HepG2 (cell line): ENCODE measurements at regions not wholly inside any gene's neighbourhood (a gene's known extent, or its start where the extent isn't known, plus 50 kb on each side); places are given as distances from the start of the nearest gene placed in this dataset.

Source experiments
- ATAC-seq: fragments of 200-7000 bp; cut with Tn5 transposase; 3 replicates; pipeline ENCODE4 v1.9.1; 2020; ENCODE audit warnings: mild to moderate bottlenecking, moderate library complexity
- BruUV-seq: library from RNA; stranded (reverse); fragments of 400-500 nt; replicated peaks from 2 replicates; lab custom pipeline; 2021; lab: Mats Ljungman, UMichigan
- CTCF ChIA-PET: fragments of 300-600 bp; formaldehyde crosslinking; extraction: SDS; loops from one replicate; lab custom pipeline; 2021; ENCODE audit warnings: low total read pairs, inconsistent platforms, low intra/inter-chr PET ratio; lab: Yijun Ruan, JAX
- POLR2A ChIA-PET: fragments of 350-600 bp; sonication (Branson Sonifier 250); formaldehyde crosslinking; loops from one replicate; lab custom pipeline; 2020; ENCODE audit warnings: antibody characterized with exemption, inconsistent platforms; lab: Yijun Ruan, JAX
- DNase-seq: peaks from one replicate; pipeline ENCODE4 v3.0.0-alpha.2; 2015; ENCODE audit warnings: low spot score
- FAIRE-seq: peaks from 3 replicates; lab custom pipeline; 2011; peaks lifted over from hg19 to GRCh38; lab: Jason Lieb, UNC
- H2AFZ ChIP-seq: one replicate; pipeline ENCODE4 v1.6.1; 2011; ENCODE audit warnings: low read length, inconsistent platforms
- H3K27ac ChIP-seq: fragments of 300-600 bp; 3 replicates; pipeline ENCODE4 v1.8.0; 2011; ENCODE audit warnings: mixed run types, mild to moderate bottlenecking, mixed read lengths, low read length, inconsistent platforms; ENCODE audit not compliant: insufficient read depth; ENCODE audit errors: extremely low read length
- H3K27me3 ChIP-seq, 2 experiments: fragments of 200-600 bp in 1 of 2; 2 replicates in 1 of 2; 3 replicates in 1 of 2; pipeline versions ENCODE4 v1.6.0 to v1.8.0; 2011; ENCODE audit warnings: low read length in 2 of 2, mild to moderate bottlenecking in 2 of 2, moderate library complexity in 2 of 2, inconsistent platforms in 1 of 2; ENCODE audit not compliant: insufficient read depth in 2 of 2, control insufficient read depth in 1 of 2
- H3K36me3 ChIP-seq, 2 experiments: fragments of 200-600 bp in 1 of 2; replicated peaks in 1 of 2; 2 replicates in 1 of 2; 3 replicates in 1 of 2; pipeline versions ENCODE4 v1.5.1 to v1.8.0; 2011; ENCODE audit warnings: low read length in 2 of 2, inconsistent platforms in 1 of 2; ENCODE audit not compliant: insufficient read depth in 2 of 2, control insufficient read depth in 1 of 2
- H3K4me1 ChIP-seq: 2 replicates; pipeline ENCODE4 v1.5.1; 2012; ENCODE audit warnings: low read length, inconsistent platforms; ENCODE audit not compliant: insufficient read depth
- H3K4me2 ChIP-seq: 2 replicates; pipeline ENCODE4 v1.6.0; 2011; ENCODE audit warnings: low read depth, low read length, inconsistent platforms
- H3K4me3 ChIP-seq, 3 experiments: fragments of 200-600 bp in 1 of 3; sonication (generic), shearing (Covaris generic) in 1 of 3; replicated peaks in 1 of 3; 2 replicates each; pipeline ENCODE4 v1.5.1; 2011 to 2016; ENCODE audit warnings: low read length in 3 of 3, inconsistent platforms in 2 of 3, low read depth in 2 of 3, mild to moderate bottlenecking in 2 of 3, control low read depth in 1 of 3, mixed read lengths in 1 of 3; ENCODE audit not compliant: insufficient read depth in 1 of 3
- H3K79me2 ChIP-seq: one replicate; pipeline ENCODE4 v1.6.1; 2011; ENCODE audit warnings: low read length, inconsistent platforms; ENCODE audit not compliant: insufficient read depth
- H3K9ac ChIP-seq: 2 replicates; pipeline ENCODE4 v1.6.0; 2011; ENCODE audit warnings: mild to moderate bottlenecking, low read depth, low read length, inconsistent platforms; ENCODE audit not compliant: insufficient read depth
- H3K9me3 ChIP-seq: 2 replicates; pipeline ENCODE4 v1.5.1; 2012; ENCODE audit warnings: mild to moderate bottlenecking, low read length
- H4K20me1 ChIP-seq: 2 replicates; pipeline ENCODE4 v1.6.0; 2011; ENCODE audit warnings: inconsistent platforms, mild to moderate bottlenecking, low read length, moderate library complexity; ENCODE audit not compliant: insufficient read depth
- ATF1 ChIP-seq: IDR thresholded peaks from 2 replicates; pipeline ENCODE4 v1.6.1; 2016; ENCODE audit warnings: mild to moderate bottlenecking, control low read depth
- MAFF ChIP-seq: IDR thresholded peaks from 2 replicates; pipeline ENCODE4 v1.6.1; 2011; ENCODE audit warnings: low read depth, low read length, improper control_type of control experiment
- MAFK ChIP-seq, 2 experiments: IDR thresholded peaks in 1 of 2; conservative IDR thresholded peaks in 1 of 2; 2 replicates each; pipeline ENCODE4 v1.6.1; 2011; ENCODE audit warnings: improper control_type of control experiment in 2 of 2, low read length in 2 of 2
- NFKBIZ ChIP-seq: IDR thresholded peaks from 2 replicates; pipeline ENCODE4 v1.6.1; 2018; ENCODE audit warnings: missing genetic modification reagents, missing compliant biosample characterization
- RFX5 ChIP-seq: IDR thresholded peaks from 2 replicates; pipeline ENCODE4 v1.6.1; 2011; ENCODE audit warnings: low read depth, low read length, improper control_type of control experiment
- RXRB ChIP-seq: IDR thresholded peaks from 2 replicates; pipeline ENCODE4 v1.6.1; 2016; ENCODE audit warnings: borderline replicate concordance, missing genetic modification reagents, missing compliant biosample characterization
- SNAI1 ChIP-seq: sonication (generic); formaldehyde crosslinking; IDR thresholded peaks from 2 replicates; pipeline ENCODE4 v1.5.0; 2020; ENCODE audit warnings: mild to moderate bottlenecking, missing genetic modification reagents, borderline replicate concordance
- STAG1 ChIP-seq: sonication (generic); formaldehyde crosslinking; IDR thresholded peaks from 2 replicates; pipeline ENCODE4 v1.4.0; 2020; ENCODE audit warnings: missing genetic modification reagents
- TCF12 ChIP-seq, 2 experiments: fragments of 450-650 bp in 1 of 2; sonication (generic) in 1 of 2; formaldehyde crosslinking in 1 of 2; IDR thresholded peaks; 2 replicates each; pipeline versions ENCODE4 v1.6.1 to v1.8.0; 2017 to 2022; ENCODE audit warnings: antibody characterized with exemption in 1 of 2, mild to moderate bottlenecking in 1 of 2, missing genetic modification reagents in 1 of 2, moderate library complexity in 1 of 2
- ZNF430 ChIP-seq: sonication (generic); formaldehyde crosslinking; IDR thresholded peaks from 2 replicates; pipeline ENCODE4 v1.9.0; 2021; ENCODE audit warnings: mild to moderate bottlenecking, missing genetic modification reagents
- ZNF552 ChIP-seq: sonication (generic); formaldehyde crosslinking; IDR thresholded peaks from 2 replicates; pipeline ENCODE4 v1.9.0; 2022; ENCODE audit warnings: missing genetic modification reagents, mild to moderate bottlenecking, borderline replicate concordance
- ZNF792 ChIP-seq: IDR thresholded peaks from 2 replicates; pipeline ENCODE4 v1.6.1; 2016
- WGBS: methylation state at CpG from one replicate; pipeline ENCODE4 v1.1.6; 2017; ENCODE audit warnings: low lambda C conversion rate; 5-methylcytosine and 5-hydroxymethylcytosine counted together
- in situ Hi-C: cut with HindIII; loops from 2 replicates; pipeline ENCODE4 v1.10.0; 2017; ENCODE audit warnings: low pct_unique_long_range_greater_than_20kb; ENCODE audit not compliant: extremely low pct_ligation_motif_present
- intact Hi-C: fragments of 100-400 bp; cut with micrococcal nuclease; formaldehyde crosslinking; loops from one replicate; pipeline ENCODE4 v1.10.0; 2022; ENCODE audit not compliant: unreplicated experiment
- TF ChIP-seq, protein P1 (sequence below): sonication (generic); formaldehyde crosslinking; IDR thresholded peaks from 2 replicates; pipeline ENCODE4 v1.4.0; 2020; ENCODE audit warnings: missing genetic modification reagents
- TF ChIP-seq, protein P2 (sequence below): IDR thresholded peaks from 2 replicates; pipeline ENCODE4 v1.6.1; 2016
- TF ChIP-seq, protein P3 (sequence below): sonication (generic); formaldehyde crosslinking; IDR thresholded peaks from 2 replicates; pipeline ENCODE4 v1.5.0; 2020; ENCODE audit warnings: mild to moderate bottlenecking, missing genetic modification reagents, moderate library complexity
- TF ChIP-seq, protein P4 (sequence below): sonication (generic); formaldehyde crosslinking; conservative IDR thresholded peaks from 2 replicates; pipeline ENCODE4 v1.4.0; 2020; ENCODE audit warnings: missing genetic modification reagents
- TF ChIP-seq, protein P5 (sequence below): sonication (generic); formaldehyde crosslinking; conservative IDR thresholded peaks from 2 replicates; pipeline ENCODE4 v1.5.0; 2020; ENCODE audit warnings: missing genetic modification reagents
- TF ChIP-seq, protein P6 (sequence below): sonication (generic); formaldehyde crosslinking; IDR thresholded peaks from 2 replicates; pipeline ENCODE4 v1.4.0; 2020; ENCODE audit warnings: missing genetic modification reagents, borderline replicate concordance

DNA sequence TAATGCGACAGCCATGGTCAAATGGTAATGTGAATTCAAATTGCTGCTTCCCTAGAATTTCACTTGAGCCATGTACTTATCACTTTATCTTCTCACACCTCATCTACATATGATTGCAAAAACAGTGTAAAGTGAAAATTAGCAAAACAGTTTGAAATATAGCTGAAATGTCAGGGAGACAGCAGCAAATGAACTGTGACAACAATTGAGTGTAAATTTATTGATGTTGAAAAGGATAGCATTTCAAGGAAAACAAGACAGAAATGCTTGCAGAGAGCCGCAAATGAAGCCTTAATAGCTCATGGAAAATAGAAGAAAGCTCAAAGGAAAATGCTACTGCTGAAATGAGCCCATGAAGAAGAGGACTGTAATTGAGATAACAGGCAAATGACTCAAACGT lies 516.2 kb upstream of the POT1 start (continued):
- TF ChIP-seq, protein P1, sequence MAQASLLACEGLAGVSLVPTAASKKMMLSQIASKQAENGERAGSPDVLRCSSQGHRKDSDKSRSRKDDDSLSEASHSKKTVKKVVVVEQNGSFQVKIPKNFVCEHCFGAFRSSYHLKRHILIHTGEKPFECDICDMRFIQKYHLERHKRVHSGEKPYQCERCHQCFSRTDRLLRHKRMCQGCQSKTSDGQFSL (CRISPR knock-in tag), result no peak
- TF ChIP-seq RXRB, result no peak
- TF ChIP-seq, protein P2, sequence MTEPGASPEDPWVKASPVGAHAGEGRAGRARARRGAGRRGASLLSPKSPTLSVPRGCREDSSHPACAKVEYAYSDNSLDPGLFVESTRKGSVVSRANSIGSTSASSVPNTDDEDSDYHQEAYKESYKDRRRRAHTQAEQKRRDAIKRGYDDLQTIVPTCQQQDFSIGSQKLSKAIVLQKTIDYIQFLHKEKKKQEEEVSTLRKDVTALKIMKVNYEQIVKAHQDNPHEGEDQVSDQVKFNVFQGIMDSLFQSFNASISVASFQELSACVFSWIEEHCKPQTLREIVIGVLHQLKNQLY (CRISPR knock-in tag), result no peak
- TF ChIP-seq ATF1 (CRISPR knock-in tag), result no peak
- no peak for TF ChIP-seq STAG1 (CRISPR knock-in tag)
- TF ChIP-seq TCF12 (IDR thresholded peaks at IDR 0.05), result no peak
- no peak for TF ChIP-seq TCF12 (CRISPR knock-in tag; IDR thresholded peaks at IDR 0.05)
- no peak for TF ChIP-seq SNAI1
- TF ChIP-seq, protein P3, sequence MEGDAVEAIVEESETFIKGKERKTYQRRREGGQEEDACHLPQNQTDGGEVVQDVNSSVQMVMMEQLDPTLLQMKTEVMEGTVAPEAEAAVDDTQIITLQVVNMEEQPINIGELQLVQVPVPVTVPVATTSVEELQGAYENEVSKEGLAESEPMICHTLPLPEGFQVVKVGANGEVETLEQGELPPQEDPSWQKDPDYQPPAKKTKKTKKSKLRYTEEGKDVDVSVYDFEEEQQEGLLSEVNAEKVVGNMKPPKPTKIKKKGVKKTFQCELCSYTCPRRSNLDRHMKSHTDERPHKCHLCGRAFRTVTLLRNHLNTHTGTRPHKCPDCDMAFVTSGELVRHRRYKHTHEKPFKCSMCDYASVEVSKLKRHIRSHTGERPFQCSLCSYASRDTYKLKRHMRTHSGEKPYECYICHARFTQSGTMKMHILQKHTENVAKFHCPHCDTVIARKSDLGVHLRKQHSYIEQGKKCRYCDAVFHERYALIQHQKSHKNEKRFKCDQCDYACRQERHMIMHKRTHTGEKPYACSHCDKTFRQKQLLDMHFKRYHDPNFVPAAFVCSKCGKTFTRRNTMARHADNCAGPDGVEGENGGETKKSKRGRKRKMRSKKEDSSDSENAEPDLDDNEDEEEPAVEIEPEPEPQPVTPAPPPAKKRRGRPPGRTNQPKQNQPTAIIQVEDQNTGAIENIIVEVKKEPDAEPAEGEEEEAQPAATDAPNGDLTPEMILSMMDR (CRISPR knock-in tag), result no peak
- TF ChIP-seq, protein P4, sequence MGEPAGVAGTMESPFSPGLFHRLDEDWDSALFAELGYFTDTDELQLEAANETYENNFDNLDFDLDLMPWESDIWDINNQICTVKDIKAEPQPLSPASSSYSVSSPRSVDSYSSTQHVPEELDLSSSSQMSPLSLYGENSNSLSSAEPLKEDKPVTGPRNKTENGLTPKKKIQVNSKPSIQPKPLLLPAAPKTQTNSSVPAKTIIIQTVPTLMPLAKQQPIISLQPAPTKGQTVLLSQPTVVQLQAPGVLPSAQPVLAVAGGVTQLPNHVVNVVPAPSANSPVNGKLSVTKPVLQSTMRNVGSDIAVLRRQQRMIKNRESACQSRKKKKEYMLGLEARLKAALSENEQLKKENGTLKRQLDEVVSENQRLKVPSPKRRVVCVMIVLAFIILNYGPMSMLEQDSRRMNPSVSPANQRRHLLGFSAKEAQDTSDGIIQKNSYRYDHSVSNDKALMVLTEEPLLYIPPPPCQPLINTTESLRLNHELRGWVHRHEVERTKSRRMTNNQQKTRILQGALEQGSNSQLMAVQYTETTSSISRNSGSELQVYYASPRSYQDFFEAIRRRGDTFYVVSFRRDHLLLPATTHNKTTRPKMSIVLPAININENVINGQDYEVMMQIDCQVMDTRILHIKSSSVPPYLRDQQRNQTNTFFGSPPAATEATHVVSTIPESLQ, result no peak
- TF ChIP-seq, all 625 proteins: peak for 0

DNA sequence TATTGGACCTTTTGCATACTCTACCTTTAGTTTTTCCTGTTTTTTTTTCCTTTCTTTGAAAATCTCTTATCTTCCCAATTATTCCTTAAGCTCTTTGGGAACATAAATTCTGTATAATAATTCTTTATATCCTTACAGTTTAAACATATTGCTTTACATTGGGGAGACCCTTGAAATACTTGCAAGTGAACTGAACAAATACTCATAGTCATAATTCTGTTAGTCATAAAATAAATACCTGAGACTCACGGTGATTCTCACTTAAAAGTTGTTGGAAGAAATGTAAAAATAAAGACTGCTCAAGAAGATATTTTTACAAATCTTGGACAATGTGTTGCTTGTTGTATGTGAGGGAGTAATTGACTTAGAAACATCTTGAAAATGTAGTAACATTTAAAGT lies 515.2 kb upstream of the POT1 start:
- 0% methylated on average over 1 of the region's 1 CpG for WGBS
- ATAC-seq (no peak), FAIRE-seq (no peak), DNase-seq (no peak)
- H3K27me3 ChIP-seq, result no peaks in the 10 kb centered on the region; a peak in 1 of 5 replicates
- H4K20me1 ChIP-seq, result no peaks in the 10 kb centered on the region
- ChIA-PET POLR2A (no interaction called here), CTCF (no interaction called here)
- BruUV-seq, result no TSS peak
- H3K4me3 ChIP-seq, result no peak overlapping the region
- H3K36me3 ChIP-seq, result no peaks in the 10 kb centered on the region
- no peak overlapping the region for H3K27ac ChIP-seq
- no peaks in the 10 kb centered on the region for H3K79me2 ChIP-seq
- intact Hi-C loops, result no loop called here
- H3K4me2 ChIP-seq, result no peak overlapping the region
- H3K4me1 ChIP-seq, result no peaks in the 10 kb centered on the region
- no peak overlapping the region for H3K9ac ChIP-seq
- no peaks in the 10 kb centered on the region for H3K9me3 ChIP-seq
- in situ Hi-C loops, result no loop called here
- no peak overlapping the region for H2AFZ ChIP-seq
- TF ChIP-seq MAFF (no peak), ZNF430 (CRISPR knock-in tag) (no peak), NFKBIZ (CRISPR knock-in tag) (no peak), ZNF792 (CRISPR knock-in tag) (no peak), RFX5 (no peak), ZNF552 (CRISPR knock-in tag) (no peak), MAFK (conservative IDR thresholded peaks at IDR 0.05 in 1 of 2, IDR thresholded peaks at IDR 0.05 in 1 of 2; ENCODE audit: low read length in 2 of 2) (no peak)
- TF ChIP-seq, protein P5, sequence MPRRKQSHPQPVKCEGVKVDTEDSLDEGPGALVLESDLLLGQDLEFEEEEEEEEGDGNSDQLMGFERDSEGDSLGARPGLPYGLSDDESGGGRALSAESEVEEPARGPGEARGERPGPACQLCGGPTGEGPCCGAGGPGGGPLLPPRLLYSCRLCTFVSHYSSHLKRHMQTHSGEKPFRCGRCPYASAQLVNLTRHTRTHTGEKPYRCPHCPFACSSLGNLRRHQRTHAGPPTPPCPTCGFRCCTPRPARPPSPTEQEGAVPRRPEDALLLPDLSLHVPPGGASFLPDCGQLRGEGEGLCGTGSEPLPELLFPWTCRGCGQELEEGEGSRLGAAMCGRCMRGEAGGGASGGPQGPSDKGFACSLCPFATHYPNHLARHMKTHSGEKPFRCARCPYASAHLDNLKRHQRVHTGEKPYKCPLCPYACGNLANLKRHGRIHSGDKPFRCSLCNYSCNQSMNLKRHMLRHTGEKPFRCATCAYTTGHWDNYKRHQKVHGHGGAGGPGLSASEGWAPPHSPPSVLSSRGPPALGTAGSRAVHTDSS, result no peak
- TF ChIP-seq, protein P6, sequence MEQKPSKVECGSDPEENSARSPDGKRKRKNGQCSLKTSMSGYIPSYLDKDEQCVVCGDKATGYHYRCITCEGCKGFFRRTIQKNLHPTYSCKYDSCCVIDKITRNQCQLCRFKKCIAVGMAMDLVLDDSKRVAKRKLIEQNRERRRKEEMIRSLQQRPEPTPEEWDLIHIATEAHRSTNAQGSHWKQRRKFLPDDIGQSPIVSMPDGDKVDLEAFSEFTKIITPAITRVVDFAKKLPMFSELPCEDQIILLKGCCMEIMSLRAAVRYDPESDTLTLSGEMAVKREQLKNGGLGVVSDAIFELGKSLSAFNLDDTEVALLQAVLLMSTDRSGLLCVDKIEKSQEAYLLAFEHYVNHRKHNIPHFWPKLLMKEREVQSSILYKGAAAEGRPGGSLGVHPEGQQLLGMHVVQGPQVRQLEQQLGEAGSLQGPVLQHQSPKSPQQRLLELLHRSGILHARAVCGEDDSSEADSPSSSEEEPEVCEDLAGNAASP (CRISPR knock-in tag), result no peak
